ENCODE measurements at regions not wholly inside any gene's neighbourhood (a gene's known extent, or its start where the extent isn't known, plus 50 kb on each side); places are given as distances from the start of the nearest gene placed in this dataset.

GRCh38 chr22:22984967-22985366 lies 85.4 kb upstream of the GNAZ start:
- TF ChIP-seq CTCF (IDR thresholded peaks at IDR 0.05) (no peak), POLR2AphosphoS5 (IDR thresholded peaks at IDR 0.05; ENCODE audit: low read depth, low read length) (no peak)
